ENCODE measurements at regions not wholly inside any gene's neighbourhood (a gene's known extent, or its start where the extent isn't known, plus 50 kb on each side); places are given as distances from the start of the nearest gene placed in this dataset.

- H3K79me2 ChIP-seq (replicated peaks; ENCODE audit: insufficient read depth), result no peaks in the 10 kb centered on the region
- H3K36me3 Mint-ChIP-seq (ENCODE audit: low read depth), result no peaks in the 10 kb centered on the region
- no peaks in the 10 kb centered on the region for H3K4me1 Mint-ChIP-seq
- H3K27ac ChIP-seq (ENCODE audit: low read depth), result no peak overlapping the region
- no peak for ATAC-seq
- peaks cover 6% of the 10 kb centered on the region; the same call in 1 of the 3 replicates for H3K9me3 Mint-ChIP-seq
- H2AFZ ChIP-seq, result no peak overlapping the region
- H3K27me3 Mint-ChIP-seq (ENCODE audit: insufficient read depth, low read depth, poor library complexity), result no peaks in the 10 kb centered on the region
- H3K9me2 ChIP-seq (ENCODE audit: insufficient read depth), result no peaks in the 10 kb centered on the region
- H3K36me3 ChIP-seq (ENCODE audit: insufficient read depth), result no peaks in the 10 kb centered on the region
- no peak for TF ChIP-seq ETS1 (IDR thresholded peaks at IDR 0.05)
- TF ChIP-seq EZH2phosphoT487 (IDR thresholded peaks at IDR 0.05; ENCODE audit: unreplicated experiment), result no peak
- TF ChIP-seq POLR2AphosphoS5 (IDR thresholded peaks at IDR 0.05; ENCODE audit: low read depth), result no peak
- no peak for TF ChIP-seq JUNB (IDR thresholded peaks at IDR 0.05; ENCODE audit: unreplicated experiment)
- no peak for TF ChIP-seq ZNF462 (CRISPR knock-in tag; IDR thresholded peaks at IDR 0.05)
- no peak for TF ChIP-seq CREB1 (CRISPR knock-in tag; IDR thresholded peaks at IDR 0.05; ENCODE audit: low read depth)
- TF ChIP-seq ZNF331 (CRISPR knock-in tag; IDR thresholded peaks at IDR 0.05; ENCODE audit: low read depth), result no peak
- TF ChIP-seq ZNF114 (CRISPR knock-in tag; IDR thresholded peaks at IDR 0.05), result no peak
- no peak for TF ChIP-seq STAT1 (IDR thresholded peaks at IDR 0.05; ENCODE audit: unreplicated experiment)
- TF ChIP-seq, protein P1, sequence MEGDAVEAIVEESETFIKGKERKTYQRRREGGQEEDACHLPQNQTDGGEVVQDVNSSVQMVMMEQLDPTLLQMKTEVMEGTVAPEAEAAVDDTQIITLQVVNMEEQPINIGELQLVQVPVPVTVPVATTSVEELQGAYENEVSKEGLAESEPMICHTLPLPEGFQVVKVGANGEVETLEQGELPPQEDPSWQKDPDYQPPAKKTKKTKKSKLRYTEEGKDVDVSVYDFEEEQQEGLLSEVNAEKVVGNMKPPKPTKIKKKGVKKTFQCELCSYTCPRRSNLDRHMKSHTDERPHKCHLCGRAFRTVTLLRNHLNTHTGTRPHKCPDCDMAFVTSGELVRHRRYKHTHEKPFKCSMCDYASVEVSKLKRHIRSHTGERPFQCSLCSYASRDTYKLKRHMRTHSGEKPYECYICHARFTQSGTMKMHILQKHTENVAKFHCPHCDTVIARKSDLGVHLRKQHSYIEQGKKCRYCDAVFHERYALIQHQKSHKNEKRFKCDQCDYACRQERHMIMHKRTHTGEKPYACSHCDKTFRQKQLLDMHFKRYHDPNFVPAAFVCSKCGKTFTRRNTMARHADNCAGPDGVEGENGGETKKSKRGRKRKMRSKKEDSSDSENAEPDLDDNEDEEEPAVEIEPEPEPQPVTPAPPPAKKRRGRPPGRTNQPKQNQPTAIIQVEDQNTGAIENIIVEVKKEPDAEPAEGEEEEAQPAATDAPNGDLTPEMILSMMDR (conservative IDR thresholded peaks at IDR 0.05; ENCODE audit: low read depth in 2 of 2), result no peak
- TF ChIP-seq, protein P2, sequence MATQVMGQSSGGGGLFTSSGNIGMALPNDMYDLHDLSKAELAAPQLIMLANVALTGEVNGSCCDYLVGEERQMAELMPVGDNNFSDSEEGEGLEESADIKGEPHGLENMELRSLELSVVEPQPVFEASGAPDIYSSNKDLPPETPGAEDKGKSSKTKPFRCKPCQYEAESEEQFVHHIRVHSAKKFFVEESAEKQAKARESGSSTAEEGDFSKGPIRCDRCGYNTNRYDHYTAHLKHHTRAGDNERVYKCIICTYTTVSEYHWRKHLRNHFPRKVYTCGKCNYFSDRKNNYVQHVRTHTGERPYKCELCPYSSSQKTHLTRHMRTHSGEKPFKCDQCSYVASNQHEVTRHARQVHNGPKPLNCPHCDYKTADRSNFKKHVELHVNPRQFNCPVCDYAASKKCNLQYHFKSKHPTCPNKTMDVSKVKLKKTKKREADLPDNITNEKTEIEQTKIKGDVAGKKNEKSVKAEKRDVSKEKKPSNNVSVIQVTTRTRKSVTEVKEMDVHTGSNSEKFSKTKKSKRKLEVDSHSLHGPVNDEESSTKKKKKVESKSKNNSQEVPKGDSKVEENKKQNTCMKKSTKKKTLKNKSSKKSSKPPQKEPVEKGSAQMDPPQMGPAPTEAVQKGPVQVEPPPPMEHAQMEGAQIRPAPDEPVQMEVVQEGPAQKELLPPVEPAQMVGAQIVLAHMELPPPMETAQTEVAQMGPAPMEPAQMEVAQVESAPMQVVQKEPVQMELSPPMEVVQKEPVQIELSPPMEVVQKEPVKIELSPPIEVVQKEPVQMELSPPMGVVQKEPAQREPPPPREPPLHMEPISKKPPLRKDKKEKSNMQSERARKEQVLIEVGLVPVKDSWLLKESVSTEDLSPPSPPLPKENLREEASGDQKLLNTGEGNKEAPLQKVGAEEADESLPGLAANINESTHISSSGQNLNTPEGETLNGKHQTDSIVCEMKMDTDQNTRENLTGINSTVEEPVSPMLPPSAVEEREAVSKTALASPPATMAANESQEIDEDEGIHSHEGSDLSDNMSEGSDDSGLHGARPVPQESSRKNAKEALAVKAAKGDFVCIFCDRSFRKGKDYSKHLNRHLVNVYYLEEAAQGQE (IDR thresholded peaks at IDR 0.05; ENCODE audit: unreplicated experiment), result no peak
- no peak for TF ChIP-seq NANOG (IDR thresholded peaks at IDR 0.05; ENCODE audit: borderline replicate concordance)
- no peak for TF ChIP-seq EZH2 (IDR thresholded peaks at IDR 0.05; ENCODE audit: low read depth, unreplicated experiment)
- H3F3A ChIP-seq (replicated peaks; ENCODE audit: low read depth), result no peaks in the 10 kb centered on the region
- no peak overlapping the region for H3K4me3 ChIP-seq
- H3K4me3 Mint-ChIP-seq, result no peak overlapping the region
- no peaks in the 10 kb centered on the region for H3K27me3 ChIP-seq (ENCODE audit: insufficient read depth)
- H4K20me1 ChIP-seq (replicated peaks; ENCODE audit: insufficient read depth), result no peaks in the 10 kb centered on the region
- H3K4me1 ChIP-seq (ENCODE audit: insufficient read depth), result no peaks in the 10 kb centered on the region
- H3K4me2 ChIP-seq, result no peak overlapping the region
- no peak overlapping the region for H3K27ac Mint-ChIP-seq
- DNase-seq (ENCODE audit: low spot score), result no peak
Observed at GRCh38 chr2:145394181-145394580, 874.3 kb upstream of the ZEB2 start.

All from GM23338 (cell line).